ENCODE measurements at regions not wholly inside any gene's neighbourhood (a gene's known extent, or its start where the extent isn't known, plus 50 kb on each side); places are given as distances from the start of the nearest gene placed in this dataset.

- 51% methylated on average over 2 of the region's 2 CpGs; no CpG with 5 or more reads in 1 of the 2 experiments for WGBS, 2 experiments (ENCODE audit: extremely low coverage in 1 of 2, insufficient coverage in 1 of 2, insufficient read length in 1 of 2, insufficient replicate concordance in 2 of 2, low coverage in 1 of 2, low lambda C conversion rate in 2 of 2, missing lambda C conversion rate in 1 of 2)
- H3K23me2 ChIP-seq (ENCODE audit: low read depth, low read length), result no peaks in the 10 kb centered on the region
- no peak overlapping the region for H2BK15ac ChIP-seq (ENCODE audit: low read length)
- POLR2A ChIA-PET (ENCODE audit: partially characterized antibody), result no interaction called here
- H2BK5ac ChIP-seq (ENCODE audit: low read depth, low read length), result no peak overlapping the region
- H4K5ac ChIP-seq (ENCODE audit: insufficient read length, low read depth, low read length), result no peak overlapping the region
- no peak overlapping the region for H2BK120ac ChIP-seq (replicated peaks; ENCODE audit: low read depth, low read length)
- no peaks in the 10 kb centered on the region for H3K79me2 ChIP-seq (ENCODE audit: control insufficient read depth in 1 of 2, insufficient read depth in 2 of 2, low read length in 2 of 2)
- H3K18ac ChIP-seq (ENCODE audit: extremely low read depth, low read length), result no peak overlapping the region
- H3K36me3 ChIP-seq (ENCODE audit: control insufficient read depth in 2 of 4, insufficient read depth in 4 of 4, low read length in 3 of 4), result no peaks in the 10 kb centered on the region
- no peak overlapping the region for H2AK5ac ChIP-seq (ENCODE audit: low read depth, low read length)
- H3K14ac ChIP-seq (ENCODE audit: insufficient read length), result no peak overlapping the region
- H3K4me1 ChIP-seq (replicated peaks in 1 of 4; ENCODE audit: control insufficient read depth in 3 of 4, insufficient read depth in 4 of 4, low read length in 3 of 4), result no peaks in the 10 kb centered on the region
- H4K8ac ChIP-seq (ENCODE audit: extremely low read depth, insufficient read depth, low read length), result no peak overlapping the region
- no peak overlapping the region for H4K91ac ChIP-seq (replicated peaks; ENCODE audit: insufficient read length, low read length)
- no peaks in the 10 kb centered on the region for H3K9me3 ChIP-seq (ENCODE audit: insufficient read depth in 2 of 2, low read depth in 1 of 2, low read length in 1 of 2)
- no peak overlapping the region for H3K27ac ChIP-seq (ENCODE audit: low read depth, low read length)
- TF ChIP-seq EGR1 (IDR thresholded peaks at IDR 0.05; ENCODE audit: borderline replicate concordance, low read depth, low read length) (no peak), KDM1A (IDR thresholded peaks at IDR 0.05; ENCODE audit: borderline replicate concordance, low read length) (no peak), KDM4A (IDR thresholded peaks at IDR 0.05; ENCODE audit: low read depth, low read length, severe bottlenecking) (no peak), RAD21 (IDR thresholded peaks at IDR 0.05 in 1 of 2, conservative IDR thresholded peaks at IDR 0.05 in 1 of 2; ENCODE audit: low read depth in 2 of 2, low read length in 2 of 2) (no peak)
- TF ChIP-seq, protein P1, sequence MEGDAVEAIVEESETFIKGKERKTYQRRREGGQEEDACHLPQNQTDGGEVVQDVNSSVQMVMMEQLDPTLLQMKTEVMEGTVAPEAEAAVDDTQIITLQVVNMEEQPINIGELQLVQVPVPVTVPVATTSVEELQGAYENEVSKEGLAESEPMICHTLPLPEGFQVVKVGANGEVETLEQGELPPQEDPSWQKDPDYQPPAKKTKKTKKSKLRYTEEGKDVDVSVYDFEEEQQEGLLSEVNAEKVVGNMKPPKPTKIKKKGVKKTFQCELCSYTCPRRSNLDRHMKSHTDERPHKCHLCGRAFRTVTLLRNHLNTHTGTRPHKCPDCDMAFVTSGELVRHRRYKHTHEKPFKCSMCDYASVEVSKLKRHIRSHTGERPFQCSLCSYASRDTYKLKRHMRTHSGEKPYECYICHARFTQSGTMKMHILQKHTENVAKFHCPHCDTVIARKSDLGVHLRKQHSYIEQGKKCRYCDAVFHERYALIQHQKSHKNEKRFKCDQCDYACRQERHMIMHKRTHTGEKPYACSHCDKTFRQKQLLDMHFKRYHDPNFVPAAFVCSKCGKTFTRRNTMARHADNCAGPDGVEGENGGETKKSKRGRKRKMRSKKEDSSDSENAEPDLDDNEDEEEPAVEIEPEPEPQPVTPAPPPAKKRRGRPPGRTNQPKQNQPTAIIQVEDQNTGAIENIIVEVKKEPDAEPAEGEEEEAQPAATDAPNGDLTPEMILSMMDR (IDR thresholded peaks at IDR 0.05; ENCODE audit: control extremely low read depth in 1 of 3, insufficient read depth in 1 of 3, low read depth in 1 of 3, low read length in 3 of 3), result no peak
- TF ChIP-seq, protein P2, sequence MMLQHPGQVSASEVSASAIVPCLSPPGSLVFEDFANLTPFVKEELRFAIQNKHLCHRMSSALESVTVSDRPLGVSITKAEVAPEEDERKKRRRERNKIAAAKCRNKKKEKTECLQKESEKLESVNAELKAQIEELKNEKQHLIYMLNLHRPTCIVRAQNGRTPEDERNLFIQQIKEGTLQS (IDR thresholded peaks at IDR 0.05; ENCODE audit: insufficient read depth, low read depth, low read length), result no peak
- H3K4ac ChIP-seq (replicated peaks; ENCODE audit: insufficient read length, low read depth, low read length), result no peak overlapping the region
- FAIRE-seq, result no peak
- H2BK12ac ChIP-seq (ENCODE audit: low read depth, low read length), result no peak overlapping the region
- CTCF ChIA-PET (ENCODE audit: partially characterized antibody), result no interaction called here
- no peak overlapping the region for H3K56ac ChIP-seq (replicated peaks; ENCODE audit: insufficient read length, low read depth, low read length)
- no peak overlapping the region for H2AFZ ChIP-seq (ENCODE audit: low read length)
- H2BK20ac ChIP-seq (ENCODE audit: low read length), result no peak overlapping the region
- H3K9ac ChIP-seq (replicated peaks in 1 of 4; ENCODE audit: extremely low read depth in 1 of 4, low read depth in 3 of 4, low read length in 3 of 4), result no peak overlapping the region
- no peaks in the 10 kb centered on the region for H3K79me1 ChIP-seq (ENCODE audit: low read depth, low read length)
- no peak overlapping the region for H3K4me3 ChIP-seq (ENCODE audit: extremely low read depth in 1 of 4, insufficient read depth in 2 of 4, low read depth in 3 of 4, low read length in 4 of 4)
- no peak overlapping the region for H3K23ac ChIP-seq (ENCODE audit: insufficient read length)
- no peaks in the 10 kb centered on the region for H3K27me3 ChIP-seq (replicated peaks in 1 of 4; ENCODE audit: control insufficient read depth in 3 of 4, extremely low read depth in 1 of 4, insufficient read depth in 3 of 4, low read length in 3 of 4)
- DNase-seq (ENCODE audit: low read depth in 1 of 2, low spot score in 2 of 2), result no peak
- no peak overlapping the region for H3K4me2 ChIP-seq (ENCODE audit: insufficient read depth in 1 of 2, low read depth in 2 of 2, low read length in 2 of 2)
- no peaks in the 10 kb centered on the region for H4K20me1 ChIP-seq (replicated peaks in 1 of 2; ENCODE audit: control insufficient read depth in 1 of 2, insufficient read depth in 2 of 2, low read length in 2 of 2)
Measured at GRCh38 chrX:99142745-99143144, 1267.3 kb downstream of the PCDH19 start.

Measured in H1 (cell line).